A673 (cell line): ENCODE measurements at regions not wholly inside any gene's neighbourhood (a gene's known extent, or its start where the extent isn't known, plus 50 kb on each side); places are given as distances from the start of the nearest gene placed in this dataset.

ENCODE experiments used
- BruUV-seq: library from RNA; stranded (reverse); fragments of 400-500 nt; replicated peaks from 2 replicates; lab custom pipeline; 2021; lab: Mats Ljungman, UMichigan
- CTCF ChIA-PET: fragments of 300-600 bp; sonication (Branson Sonifier 250); formaldehyde crosslinking; loops from one replicate; lab custom pipeline; 2022; ENCODE audit warnings: antibody characterized with exemption; lab: Charles Lee
- POLR2A ChIA-PET: fragments of 300-600 bp; sonication (Branson Sonifier 250); formaldehyde crosslinking; loops from one replicate; lab custom pipeline; 2022; ENCODE audit warnings: antibody characterized with exemption; ENCODE audit not compliant: low non-redundant PET; lab: Charles Lee
- DNase-seq: peaks from one replicate; pipeline ENCODE4 v3.0.0-alpha.2; 2015; ENCODE audit warnings: low spot score
- H3K27ac ChIP-seq: fragments of 200-600 bp; sonication (generic); 2 replicates; pipeline ENCODE4 v1.5.1; 2016; ENCODE audit warnings: mixed run types, low read depth, mild to moderate bottlenecking, mixed read lengths, antibody characterized with exemption, low read length; ENCODE audit not compliant: poor library complexity, severe bottlenecking
- H3K27me3 ChIP-seq: fragments of 200-600 bp; sonication (generic); replicated peaks from 2 replicates; pipeline ENCODE4 v1.6.1; 2017; ENCODE audit warnings: mixed run types, low read depth, mild to moderate bottlenecking, mixed read lengths, antibody characterized with exemption, low read length; ENCODE audit not compliant: insufficient read depth, poor library complexity
- H3K36me3 ChIP-seq: fragments of 200-600 bp; sonication (generic); 2 replicates; pipeline ENCODE4 v1.6.1; 2016; ENCODE audit warnings: mixed run types, mild to moderate bottlenecking, mixed read lengths, antibody characterized with exemption, low read length; ENCODE audit not compliant: insufficient read depth, poor library complexity, severe bottlenecking
- H3K4me1 ChIP-seq: fragments of 200-600 bp; sonication (generic); 2 replicates; pipeline ENCODE4 v1.6.1; 2017; ENCODE audit warnings: mixed run types, mild to moderate bottlenecking, mixed read lengths, antibody characterized with exemption, low read length; ENCODE audit not compliant: insufficient read depth, poor library complexity, severe bottlenecking
- H3K4me3 ChIP-seq: fragments of 200-600 bp; sonication (generic); 2 replicates; pipeline ENCODE4 v1.5.1; 2016; ENCODE audit warnings: low read depth, mixed run types, mild to moderate bottlenecking, mixed read lengths, low read length; ENCODE audit not compliant: poor library complexity, severe bottlenecking
- H3K9me3 ChIP-seq: fragments of 200-600 bp; sonication (generic); 2 replicates; pipeline ENCODE4 v1.6.1; 2016; ENCODE audit warnings: mixed run types, low read depth, mild to moderate bottlenecking, mixed read lengths, antibody characterized with exemption, low read length; ENCODE audit not compliant: poor library complexity, severe bottlenecking
- EZH2 ChIP-seq: fragments of 200-600 bp; sonication (generic); IDR thresholded peaks from 2 replicates; pipeline ENCODE4 v1.6.1; 2017; ENCODE audit warnings: borderline replicate concordance, low read depth, mild to moderate bottlenecking, mixed read lengths, antibody characterized with exemption, low read length; ENCODE audit not compliant: poor library complexity, severe bottlenecking
- intact Hi-C: fragments of 100-400 bp; cut with micrococcal nuclease; formaldehyde crosslinking; loops from one replicate; pipeline ENCODE4 v1.10.0; 2022; ENCODE audit not compliant: unreplicated experiment
- TF ChIP-seq, protein P1 (sequence below): fragments of 300-800, 200-600 bp; sonication (generic); conservative IDR thresholded peaks from 2 replicates; pipeline ENCODE4 v1.5.1; 2017; ENCODE audit warnings: low read depth, mild to moderate bottlenecking, antibody characterized with exemption, low read length, moderate library complexity, mixed read lengths

DNA sequence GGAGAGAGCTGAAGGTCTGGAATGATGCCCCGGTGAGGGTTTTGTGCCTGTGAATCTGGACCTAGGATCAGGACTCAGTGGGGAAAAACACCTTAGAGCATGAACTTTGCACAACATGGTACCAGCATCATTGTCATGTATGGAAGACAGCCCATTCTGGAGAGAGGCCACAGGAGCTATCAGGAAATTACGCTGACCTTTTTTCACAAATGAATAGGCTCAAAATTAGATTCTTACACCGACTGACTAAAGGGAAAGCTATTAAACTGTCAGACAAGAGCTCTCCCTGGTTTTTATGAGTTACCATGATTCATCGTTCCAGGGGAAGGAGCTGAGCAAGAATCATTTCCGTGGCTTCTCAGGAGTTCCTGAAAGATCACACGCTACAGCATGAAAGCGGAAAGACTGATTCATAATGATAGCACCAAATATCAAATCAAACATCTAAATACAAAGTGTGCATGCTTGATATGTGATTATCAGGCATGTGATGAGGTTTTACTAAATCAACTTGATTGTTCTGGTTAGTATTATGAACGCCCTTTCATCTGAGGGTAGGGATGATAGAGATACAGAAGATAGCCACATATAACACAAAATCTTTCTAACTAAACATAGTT is 224.9 kb upstream of the SMLR1 start:
- Histone ChIP-seq H3K27ac (peak overlapping the region; percentile 85), H3K36me3 (no peaks in the 10 kb centered on the region), H3K4me3 (no peak overlapping the region), H3K4me1 (peaks cover 45% of the 10 kb centered on the region), H3K9me3 (no peaks in the 10 kb centered on the region), H3K27me3 (no peaks in the 10 kb centered on the region)
- no TSS peak for BruUV-seq
- CTCF ChIA-PET, result interaction anchor here (0.5 to 0.6 kb wide), 3 partner anchors 23 to 461 kb away, joined by 3 to 9 read pairs (median 3); partner anchors contain the start of gene EPB41L2
- no peak for TF ChIP-seq EZH2
- TF ChIP-seq, protein P1, sequence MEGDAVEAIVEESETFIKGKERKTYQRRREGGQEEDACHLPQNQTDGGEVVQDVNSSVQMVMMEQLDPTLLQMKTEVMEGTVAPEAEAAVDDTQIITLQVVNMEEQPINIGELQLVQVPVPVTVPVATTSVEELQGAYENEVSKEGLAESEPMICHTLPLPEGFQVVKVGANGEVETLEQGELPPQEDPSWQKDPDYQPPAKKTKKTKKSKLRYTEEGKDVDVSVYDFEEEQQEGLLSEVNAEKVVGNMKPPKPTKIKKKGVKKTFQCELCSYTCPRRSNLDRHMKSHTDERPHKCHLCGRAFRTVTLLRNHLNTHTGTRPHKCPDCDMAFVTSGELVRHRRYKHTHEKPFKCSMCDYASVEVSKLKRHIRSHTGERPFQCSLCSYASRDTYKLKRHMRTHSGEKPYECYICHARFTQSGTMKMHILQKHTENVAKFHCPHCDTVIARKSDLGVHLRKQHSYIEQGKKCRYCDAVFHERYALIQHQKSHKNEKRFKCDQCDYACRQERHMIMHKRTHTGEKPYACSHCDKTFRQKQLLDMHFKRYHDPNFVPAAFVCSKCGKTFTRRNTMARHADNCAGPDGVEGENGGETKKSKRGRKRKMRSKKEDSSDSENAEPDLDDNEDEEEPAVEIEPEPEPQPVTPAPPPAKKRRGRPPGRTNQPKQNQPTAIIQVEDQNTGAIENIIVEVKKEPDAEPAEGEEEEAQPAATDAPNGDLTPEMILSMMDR, result no peak
- POLR2A ChIA-PET, result no interaction called here
- peak; percentile 96 for DNase-seq
- intact Hi-C loops, result loop anchor here (5.0 kb wide), 3 partner anchors 100 to 780 kb away; no protein-coding TSS in a partner anchor

- BruUV-seq, result no TSS peak
- intact Hi-C loops, result loop anchor here (5.0 kb wide), 3 partner anchors 101 to 779 kb away; no protein-coding TSS in a partner anchor
- Histone ChIP-seq H3K27me3 (no peaks in the 10 kb centered on the region), H3K27ac (no peak overlapping the region), H3K9me3 (no peaks in the 10 kb centered on the region), H3K4me1 (peaks cover 45% of the 10 kb centered on the region), H3K4me3 (no peak overlapping the region), H3K36me3 (no peaks in the 10 kb centered on the region)
- DNase-seq, result no peak
- TF ChIP-seq, protein P1, result no peak
- TF ChIP-seq EZH2, result no peak
- POLR2A ChIA-PET, result no interaction called here
- CTCF ChIA-PET, result no interaction called here
These were observed 223.8 kb upstream of the SMLR1 start for GRCh38 chr6:130603391-130603790.

- no peaks in the 10 kb centered on the region for H3K36me3 ChIP-seq
- TF ChIP-seq EZH2, result no peak
- TF ChIP-seq, protein P1, result no peak
- DNase-seq, result no peak
- CTCF ChIA-PET, result no interaction called here
- intact Hi-C loops, result loop anchor here (5.0 kb wide), 3 partner anchors 103 to 777 kb away; no protein-coding TSS in a partner anchor
- no peak overlapping the region for H3K4me3 ChIP-seq
- peaks cover 43% of the 10 kb centered on the region for H3K4me1 ChIP-seq
- H3K27me3 ChIP-seq, result no peaks in the 10 kb centered on the region
- no TSS peak for BruUV-seq
- H3K27ac ChIP-seq, result no peak overlapping the region
- H3K9me3 ChIP-seq, result no peaks in the 10 kb centered on the region
- POLR2A ChIA-PET, result no interaction called here
These were observed 222.3 kb upstream of the SMLR1 start for GRCh38 chr6:130604841-130605399.
